Neural progenitor cell (in vitro differentiated cells): ENCODE measurements at regions not wholly inside any gene's neighbourhood (a gene's known extent, or its start where the extent isn't known, plus 50 kb on each side); places are given as distances from the start of the nearest gene placed in this dataset.

Experiments used
- EZH2phosphoT487 ChIP-seq: fragments of 200-600 bp; sonication (generic); IDR thresholded peaks from 2 replicates; pipeline ENCODE4 v1.6.1; 2017; ENCODE audit warnings: antibody characterized with exemption
- TF ChIP-seq, protein P1 (sequence below): fragments of 200-600 bp; sonication (generic); IDR thresholded peaks from 2 replicates; pipeline ENCODE4 v1.5.1; 2017; ENCODE audit warnings: antibody characterized with exemption, mild to moderate bottlenecking

- TF ChIP-seq, protein P1, sequence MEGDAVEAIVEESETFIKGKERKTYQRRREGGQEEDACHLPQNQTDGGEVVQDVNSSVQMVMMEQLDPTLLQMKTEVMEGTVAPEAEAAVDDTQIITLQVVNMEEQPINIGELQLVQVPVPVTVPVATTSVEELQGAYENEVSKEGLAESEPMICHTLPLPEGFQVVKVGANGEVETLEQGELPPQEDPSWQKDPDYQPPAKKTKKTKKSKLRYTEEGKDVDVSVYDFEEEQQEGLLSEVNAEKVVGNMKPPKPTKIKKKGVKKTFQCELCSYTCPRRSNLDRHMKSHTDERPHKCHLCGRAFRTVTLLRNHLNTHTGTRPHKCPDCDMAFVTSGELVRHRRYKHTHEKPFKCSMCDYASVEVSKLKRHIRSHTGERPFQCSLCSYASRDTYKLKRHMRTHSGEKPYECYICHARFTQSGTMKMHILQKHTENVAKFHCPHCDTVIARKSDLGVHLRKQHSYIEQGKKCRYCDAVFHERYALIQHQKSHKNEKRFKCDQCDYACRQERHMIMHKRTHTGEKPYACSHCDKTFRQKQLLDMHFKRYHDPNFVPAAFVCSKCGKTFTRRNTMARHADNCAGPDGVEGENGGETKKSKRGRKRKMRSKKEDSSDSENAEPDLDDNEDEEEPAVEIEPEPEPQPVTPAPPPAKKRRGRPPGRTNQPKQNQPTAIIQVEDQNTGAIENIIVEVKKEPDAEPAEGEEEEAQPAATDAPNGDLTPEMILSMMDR: no peak
- TF ChIP-seq EZH2phosphoT487: no peak
These were observed 51.4 kb upstream of the EMCN start for GRCh38 chr4:100569196-100569595.
